Caco-2 (cell line): ENCODE measurements at regions not wholly inside any gene's neighbourhood (a gene's known extent, or its start where the extent isn't known, plus 50 kb on each side); places are given as distances from the start of the nearest gene placed in this dataset.

ENCODE experiments used
- BruUV-seq: library from RNA; stranded (reverse); fragments of 400-500 nt; replicated peaks from 2 replicates; lab custom pipeline; 2021; lab: Mats Ljungman, UMichigan
- CTCF ChIA-PET: fragments of 300-600 bp; sonication (Branson Sonifier 250); formaldehyde crosslinking; loops from one replicate; lab custom pipeline; 2022; ENCODE audit warnings: antibody characterized with exemption; lab: Charles Lee
- POLR2A ChIA-PET: fragments of 300-600 bp; sonication (Branson Sonifier 250); formaldehyde crosslinking; loops from one replicate; lab custom pipeline; 2022; ENCODE audit warnings: antibody characterized with exemption; lab: Charles Lee
- DNase-seq, 2 experiments: peaks; one replicate each; pipeline versions ENCODE4 v3.0.0 to v3.0.0-alpha.2; 2020 to 2022
- H3K27me3 ChIP-seq: replicated peaks from 2 replicates; pipeline ENCODE4 v1.6.0; 2011; ENCODE audit warnings: low read length; ENCODE audit not compliant: control insufficient read depth, insufficient read depth
- H3K36me3 ChIP-seq: 2 replicates; pipeline ENCODE4 v1.5.1; 2011; ENCODE audit warnings: low read length; ENCODE audit not compliant: control insufficient read depth, insufficient read depth
- H3K4me1 ChIP-seq: fragments of 250-450 bp; sonication (Bioruptor Pico); 2 replicates; pipeline ENCODE4 v1.5.1; 2020; ENCODE audit warnings: mild to moderate bottlenecking
- H3K4me3 ChIP-seq: 2 replicates; pipeline ENCODE4 v1.5.1; 2011; ENCODE audit warnings: low read depth, mild to moderate bottlenecking, control low read depth, low read length
- H3K9me3 ChIP-seq: fragments of 250-450 bp; sonication (Bioruptor Pico); 2 replicates; pipeline ENCODE4 v1.5.1; 2020; ENCODE audit warnings: mild to moderate bottlenecking, moderate library complexity
- H3K27ac Mint-ChIP-seq: one replicate; pipeline ENCODE4 v1.8.0; 2022; ENCODE audit warnings: mixed read lengths; ENCODE audit not compliant: unreplicated experiment
- H3K27me3 Mint-ChIP-seq: one replicate; pipeline ENCODE4 v1.8.0; 2022; ENCODE audit warnings: mixed read lengths; ENCODE audit not compliant: insufficient read depth, unreplicated experiment
- H3K36me3 Mint-ChIP-seq: one replicate; pipeline ENCODE4 v1.8.0; 2022; ENCODE audit warnings: mild to moderate bottlenecking, mixed read lengths; ENCODE audit not compliant: insufficient read depth, unreplicated experiment
- H3K4me1 Mint-ChIP-seq: one replicate; pipeline ENCODE4 v1.8.0; 2022; ENCODE audit warnings: low read depth, mixed read lengths; ENCODE audit not compliant: unreplicated experiment
- H3K4me3 Mint-ChIP-seq: one replicate; pipeline ENCODE4 v1.8.0; 2022; ENCODE audit warnings: mild to moderate bottlenecking, moderate library complexity, mixed read lengths; ENCODE audit not compliant: unreplicated experiment
- H3K9me3 Mint-ChIP-seq: one replicate; pipeline ENCODE4 v1.8.0; 2022; ENCODE audit warnings: mixed read lengths; ENCODE audit not compliant: unreplicated experiment
- CTCF ChIP-seq, 2 experiments: fragments of 200-600 bp in 1 of 2; IDR thresholded peaks; 1 replicate in 1 of 2; 2 replicates in 1 of 2; pipeline versions ENCODE4 v1.5.1 to v1.8.0; 2011 to 2022; ENCODE audit warnings: antibody characterized with exemption in 1 of 2, control low read depth in 1 of 2, inconsistent platforms in 1 of 2, low read depth in 1 of 2, low read length in 1 of 2, mild to moderate bottlenecking in 1 of 2, moderate library complexity in 1 of 2; ENCODE audit not compliant: insufficient read depth in 1 of 2, severe bottlenecking in 1 of 2, unreplicated experiment in 1 of 2
- intact Hi-C: fragments of 100-400 bp; cut with micrococcal nuclease; formaldehyde crosslinking; loops from one replicate; pipeline ENCODE4 v1.10.0; 2022; ENCODE audit not compliant: unreplicated experiment

- CTCF ChIA-PET, result no interaction called here
- H3K9me3 ChIP-seq, result no peaks in the 10 kb centered on the region
- Mint-ChIP-seq H3K36me3 (no peaks in the 10 kb centered on the region), H3K9me3 (no peaks in the 10 kb centered on the region), H3K27me3 (peaks cover 12% of the 10 kb centered on the region), H3K27ac (no peak overlapping the region), H3K4me1 (no peaks in the 10 kb centered on the region), H3K4me3 (no peak overlapping the region)
- H3K36me3 ChIP-seq, result no peaks in the 10 kb centered on the region
- intact Hi-C loops, result no loop called here
- POLR2A ChIA-PET, result no interaction called here
- TF ChIP-seq CTCF (IDR thresholded peaks at IDR 0.05; ENCODE audit: insufficient read depth in 1 of 2, low read depth in 1 of 2, low read length in 1 of 2, severe bottlenecking in 1 of 2, unreplicated experiment in 1 of 2), result no peak
- DNase-seq, result no peak
- H3K4me1 ChIP-seq, result no peaks in the 10 kb centered on the region
- BruUV-seq, result no TSS peak
- H3K4me3 ChIP-seq, result no peak overlapping the region
- no peaks in the 10 kb centered on the region for H3K27me3 ChIP-seq
Observed at GRCh38 chr16:5393070-5393469, 295.5 kb upstream of the EEF2KMT start.

- Mint-ChIP-seq H3K27me3 (peaks cover 2% of the 10 kb centered on the region), H3K36me3 (no peaks in the 10 kb centered on the region), H3K4me3 (no peak overlapping the region), H3K4me1 (no peaks in the 10 kb centered on the region), H3K9me3 (no peaks in the 10 kb centered on the region), H3K27ac (no peak overlapping the region)
- BruUV-seq, result no TSS peak
- H3K4me1 ChIP-seq, result no peaks in the 10 kb centered on the region
- no peaks in the 10 kb centered on the region for H3K27me3 ChIP-seq
- intact Hi-C loops, result no loop called here
- POLR2A ChIA-PET, result no interaction called here
- no peak for DNase-seq
- CTCF ChIA-PET, result no interaction called here
- no peak for TF ChIP-seq CTCF (IDR thresholded peaks at IDR 0.05; ENCODE audit: insufficient read depth in 1 of 2, low read depth in 1 of 2, low read length in 1 of 2, severe bottlenecking in 1 of 2, unreplicated experiment in 1 of 2)
- H3K4me3 ChIP-seq, result no peak overlapping the region
- H3K36me3 ChIP-seq, result no peaks in the 10 kb centered on the region
- no peaks in the 10 kb centered on the region for H3K9me3 ChIP-seq
Observed at GRCh38 chr16:5386989-5387388, 289.4 kb upstream of the EEF2KMT start.

GRCh38 chr16:5385811-5386210 lies 288.2 kb upstream of the EEF2KMT start:
- H3K4me1 Mint-ChIP-seq, result no peaks in the 10 kb centered on the region
- CTCF ChIA-PET, result no interaction called here

More at GRCh38 chr16:5385811-5386210, 288.2 kb upstream of the EEF2KMT start:
- Mint-ChIP-seq H3K36me3 (no peaks in the 10 kb centered on the region), H3K27ac (no peak overlapping the region), H3K4me3 (no peak overlapping the region), H3K27me3 (peaks cover 2% of the 10 kb centered on the region), H3K9me3 (no peaks in the 10 kb centered on the region)
- Histone ChIP-seq H3K9me3 (no peaks in the 10 kb centered on the region), H3K27me3 (no peaks in the 10 kb centered on the region), H3K4me3 (no peak overlapping the region), H3K36me3 (no peaks in the 10 kb centered on the region), H3K4me1 (no peaks in the 10 kb centered on the region)
- POLR2A ChIA-PET, result no interaction called here
- intact Hi-C loops, result no loop called here
- TF ChIP-seq CTCF (IDR thresholded peaks at IDR 0.05; ENCODE audit: insufficient read depth in 1 of 2, low read depth in 1 of 2, low read length in 1 of 2, severe bottlenecking in 1 of 2, unreplicated experiment in 1 of 2), result no peak
- BruUV-seq, result no TSS peak
- DNase-seq, result no peak
